PC-9 (cell line): ENCODE measurements at regions not wholly inside any gene's neighbourhood (a gene's known extent, or its start where the extent isn't known, plus 50 kb on each side); places are given as distances from the start of the nearest gene placed in this dataset.
A peak's percentile ranks its signal among the peaks of the same experiment; 100 is the strongest.

Experiments used
- BruUV-seq: library from RNA; stranded (reverse); fragments of 400-500 nt; replicated peaks from 2 replicates; lab custom pipeline; 2021; lab: Mats Ljungman, UMichigan
- CTCF ChIA-PET: fragments of 300-600 bp; sonication (Branson Sonifier 250); formaldehyde crosslinking; loops from one replicate; lab custom pipeline; 2022; ENCODE audit warnings: antibody characterized with exemption; lab: Charles Lee
- POLR2A ChIA-PET: fragments of 300-600 bp; sonication (Branson Sonifier 250); formaldehyde crosslinking; loops from one replicate; lab custom pipeline; 2022; ENCODE audit warnings: antibody characterized with exemption; ENCODE audit not compliant: unreplicated experiment; lab: Charles Lee
- DNase-seq, 2 experiments: peaks; one replicate each; pipeline versions ENCODE4 v3.0.0 to v3.0.0-alpha.2; 2015 to 2022; ENCODE audit warnings: mixed read lengths in 1 of 2
- H2AFZ ChIP-seq: fragments of 200-600 bp; sonication (generic); 2 replicates; pipeline ENCODE4 v1.8.1; 2017; ENCODE audit warnings: antibody characterized with exemption
- H3F3A ChIP-seq: fragments of 200-600 bp; sonication (generic); 2 replicates; pipeline ENCODE4 v1.8.1; 2017; ENCODE audit warnings: antibody characterized with exemption, mild to moderate bottlenecking, low read depth; ENCODE audit not compliant: insufficient read depth
- H3K27ac ChIP-seq: fragments of 200-600 bp; sonication (generic); 2 replicates; pipeline ENCODE4 v1.6.1; 2016; ENCODE audit warnings: mixed run types
- H3K27me3 ChIP-seq: fragments of 200-600 bp; sonication (generic); 2 replicates; pipeline ENCODE4 v1.6.1; 2016; ENCODE audit warnings: low read depth, mixed run types; ENCODE audit not compliant: insufficient read depth
- H3K36me3 ChIP-seq: fragments of 200-600 bp; sonication (generic); 2 replicates; pipeline ENCODE4 v1.6.1; 2016; ENCODE audit warnings: low read depth, mixed run types
- H3K4me1 ChIP-seq: fragments of 200-600 bp; sonication (generic); replicated peaks from 2 replicates; pipeline ENCODE4 v1.6.1; 2016; ENCODE audit warnings: mixed run types; ENCODE audit not compliant: insufficient read depth
- H3K4me2 ChIP-seq: fragments of 200-600 bp; sonication (generic); 2 replicates; pipeline ENCODE4 v1.6.1; 2017; ENCODE audit warnings: mixed run types
- H3K4me3 ChIP-seq: fragments of 200-600 bp; sonication (generic); 2 replicates; pipeline ENCODE4 v1.6.1; 2016; ENCODE audit warnings: mixed run types
- H3K79me2 ChIP-seq: fragments of 200-600 bp; sonication (generic); 2 replicates; pipeline ENCODE4 v1.6.1; 2017; ENCODE audit warnings: low read depth, mixed run types
- H3K9me2 ChIP-seq: fragments of 200-600 bp; sonication (generic); 2 replicates; pipeline ENCODE4 v1.8.1; 2017; ENCODE audit warnings: mild to moderate bottlenecking; ENCODE audit not compliant: insufficient read depth
- H3K9me3 ChIP-seq: fragments of 200-600 bp; sonication (generic); 2 replicates; pipeline ENCODE4 v1.8.1; 2016; ENCODE audit warnings: low read depth; ENCODE audit not compliant: insufficient read depth
- H4K20me1 ChIP-seq: fragments of 200-600 bp; sonication (generic); 2 replicates; pipeline ENCODE4 v1.8.1; 2017; ENCODE audit not compliant: insufficient read depth
- CTCF ChIP-seq: fragments of 200-600 bp; sonication (generic); conservative IDR thresholded peaks from 2 replicates; pipeline ENCODE4 v1.6.1; 2017; ENCODE audit warnings: mixed run types, antibody characterized with exemption, mild to moderate bottlenecking, moderate library complexity
- EZH2 ChIP-seq: fragments of 200-600 bp; sonication (generic); IDR thresholded peaks from 2 replicates; pipeline ENCODE4 v1.8.0; 2017; ENCODE audit warnings: antibody characterized with exemption, low read depth
- intact Hi-C: fragments of 100-400 bp; cut with micrococcal nuclease; formaldehyde crosslinking; loops from one replicate; pipeline ENCODE4 v1.10.0; 2022; ENCODE audit not compliant: unreplicated experiment

- H3K4me1 ChIP-seq = no peaks in the 10 kb centered on the region
- ChIA-PET CTCF (no interaction called here), POLR2A (no interaction called here)
- no peaks in the 10 kb centered on the region for H3F3A ChIP-seq
- no peaks in the 10 kb centered on the region for H3K9me2 ChIP-seq
- no TSS peak for BruUV-seq
- no peak for DNase-seq
- no peak for TF ChIP-seq CTCF
- TF ChIP-seq EZH2 = no peak
- H4K20me1 ChIP-seq = no peaks in the 10 kb centered on the region
- no peak overlapping the region for H3K4me3 ChIP-seq
- no peak overlapping the region for H3K4me2 ChIP-seq
- H3K36me3 ChIP-seq = 0 out of 2 replicates have a peak, but pooled peaks cover 5% of the 10 kb centered on the region
- H3K27ac ChIP-seq = no peak overlapping the region
- peaks cover 7% of the 10 kb centered on the region; the same call in 1 of the 2 replicates for H3K9me3 ChIP-seq
- intact Hi-C loops = no loop called here
- H3K27me3 ChIP-seq = no peaks in the 10 kb centered on the region
- H3K79me2 ChIP-seq = no peaks in the 10 kb centered on the region
- H2AFZ ChIP-seq = peak overlapping the region; percentile 35; the same call in 1 of the 2 replicates
These were observed 458.3 kb upstream of the CBLB start for GRCh38 chr3:106326941-106327695.

- Histone ChIP-seq H3K79me2 (no peaks in the 10 kb centered on the region), H3K9me2 (no peaks in the 10 kb centered on the region), H3K36me3 (0 out of 2 replicates have a peak, but pooled peaks cover 6% of the 10 kb centered on the region), H3K9me3 (peaks cover 7% of the 10 kb centered on the region; the same call in 1 of the 2 replicates), H3K27ac (no peak overlapping the region), H2AFZ (no peak overlapping the region), H3F3A (no peaks in the 10 kb centered on the region), H4K20me1 (no peaks in the 10 kb centered on the region), H3K27me3 (no peaks in the 10 kb centered on the region), H3K4me3 (no peak overlapping the region), H3K4me1 (no peaks in the 10 kb centered on the region), H3K4me2 (no peak overlapping the region)
- ChIA-PET POLR2A (no interaction called here), CTCF (no interaction called here)
- no peak for DNase-seq
- no peak for TF ChIP-seq CTCF
- TF ChIP-seq EZH2 = no peak
- no TSS peak for BruUV-seq
- intact Hi-C loops = no loop called here
These were observed 458.8 kb upstream of the CBLB start for GRCh38 chr3:106327696-106328025.

- DNase-seq = no peak
- H3K4me1 ChIP-seq = peaks cover 4% of the 10 kb centered on the region
- 0 out of 2 replicates have a peak, but pooled peaks cover 6% of the 10 kb centered on the region for H3K36me3 ChIP-seq
- BruUV-seq = no TSS peak
- H3K9me3 ChIP-seq = peaks cover 7% of the 10 kb centered on the region; the same call in 1 of the 2 replicates
- H3K27ac ChIP-seq = no peak overlapping the region
- H3K9me2 ChIP-seq = no peaks in the 10 kb centered on the region
- TF ChIP-seq CTCF = no peak
- TF ChIP-seq EZH2 = no peak
- no peak overlapping the region for H2AFZ ChIP-seq
- intact Hi-C loops = no loop called here
- H3F3A ChIP-seq = no peaks in the 10 kb centered on the region; the same call in 1 of the 2 replicates
- no peak overlapping the region for H3K4me3 ChIP-seq
- H3K4me2 ChIP-seq = no peak overlapping the region
- no peaks in the 10 kb centered on the region for H3K79me2 ChIP-seq
- CTCF ChIA-PET = no interaction called here
- POLR2A ChIA-PET = no interaction called here
- no peaks in the 10 kb centered on the region for H3K27me3 ChIP-seq
- no peaks in the 10 kb centered on the region for H4K20me1 ChIP-seq
These were observed 459.4 kb upstream of the CBLB start for GRCh38 chr3:106328224-106328623.
